WTC11 (cell line): ENCODE measurements at regions not wholly inside any gene's neighbourhood (a gene's known extent, or its start where the extent isn't known, plus 50 kb on each side); places are given as distances from the start of the nearest gene placed in this dataset.

Experiments used
- CREB1 ChIP-seq: sonication (generic); formaldehyde crosslinking; IDR thresholded peaks from 2 replicates; pipeline ENCODE4 v1.8.0; 2023; ENCODE audit warnings: mild to moderate bottlenecking, missing genetic modification reagents
- CREM ChIP-seq: sonication (generic); formaldehyde crosslinking; IDR thresholded peaks from 2 replicates; pipeline ENCODE4 v1.8.1; 2022; ENCODE audit warnings: mild to moderate bottlenecking, missing genetic modification reagents, moderate library complexity
- SP1 ChIP-seq: sonication (generic); formaldehyde crosslinking; conservative IDR thresholded peaks from 2 replicates; pipeline ENCODE4 v1.8.1; 2022; ENCODE audit warnings: missing genetic modification reagents
- ZNF423 ChIP-seq: fragments of 250-450 bp; sonication (Bioruptor Pico); IDR thresholded peaks from 2 replicates; pipeline ENCODE4 v2.1.2; 2022; ENCODE audit warnings: mild to moderate bottlenecking, moderate library complexity
- TF ChIP-seq, protein P1 (sequence below): fragments of 250-450 bp; sonication (Bioruptor Pico); IDR thresholded peaks from 2 replicates; pipeline ENCODE4 v1.9.0; 2021; ENCODE audit warnings: mild to moderate bottlenecking
- TF ChIP-seq, protein P2 (sequence below): fragments of 200-600 bp; IDR thresholded peaks from 2 replicates; pipeline ENCODE4 v1.8.0; 2022; ENCODE audit warnings: antibody characterized with exemption

DNA sequence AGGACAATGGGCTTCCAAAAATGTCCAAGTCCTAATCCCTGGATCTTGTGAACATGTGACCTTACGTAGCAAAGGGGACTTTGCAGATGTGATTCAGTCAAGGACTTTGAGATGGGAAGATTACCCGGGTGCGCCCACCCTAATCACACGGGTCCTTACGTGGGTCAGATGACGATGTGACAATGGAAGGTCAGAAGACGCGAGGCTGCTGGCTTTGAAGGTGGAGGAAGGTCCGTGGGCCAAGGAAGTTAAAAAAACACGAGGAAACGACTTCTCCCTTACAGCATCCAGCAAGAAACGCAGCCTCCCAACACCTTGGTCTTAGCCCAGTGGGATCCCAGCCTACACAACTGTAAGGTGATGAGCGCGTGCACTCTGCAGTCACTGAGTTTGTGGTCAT, 860.1 kb downstream of the TBC1D22A start:
- TF ChIP-seq, protein P1, sequence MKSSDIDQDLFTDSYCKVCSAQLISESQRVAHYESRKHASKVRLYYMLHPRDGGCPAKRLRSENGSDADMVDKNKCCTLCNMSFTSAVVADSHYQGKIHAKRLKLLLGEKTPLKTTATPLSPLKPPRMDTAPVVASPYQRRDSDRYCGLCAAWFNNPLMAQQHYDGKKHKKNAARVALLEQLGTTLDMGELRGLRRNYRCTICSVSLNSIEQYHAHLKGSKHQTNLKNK (CRISPR knock-in tag): no peak
- TF ChIP-seq CREM (no peak), CREB1 (no peak), SP1 (CRISPR knock-in tag) (no peak), ZNF423 (CRISPR knock-in tag) (no peak)
- TF ChIP-seq, protein P2, sequence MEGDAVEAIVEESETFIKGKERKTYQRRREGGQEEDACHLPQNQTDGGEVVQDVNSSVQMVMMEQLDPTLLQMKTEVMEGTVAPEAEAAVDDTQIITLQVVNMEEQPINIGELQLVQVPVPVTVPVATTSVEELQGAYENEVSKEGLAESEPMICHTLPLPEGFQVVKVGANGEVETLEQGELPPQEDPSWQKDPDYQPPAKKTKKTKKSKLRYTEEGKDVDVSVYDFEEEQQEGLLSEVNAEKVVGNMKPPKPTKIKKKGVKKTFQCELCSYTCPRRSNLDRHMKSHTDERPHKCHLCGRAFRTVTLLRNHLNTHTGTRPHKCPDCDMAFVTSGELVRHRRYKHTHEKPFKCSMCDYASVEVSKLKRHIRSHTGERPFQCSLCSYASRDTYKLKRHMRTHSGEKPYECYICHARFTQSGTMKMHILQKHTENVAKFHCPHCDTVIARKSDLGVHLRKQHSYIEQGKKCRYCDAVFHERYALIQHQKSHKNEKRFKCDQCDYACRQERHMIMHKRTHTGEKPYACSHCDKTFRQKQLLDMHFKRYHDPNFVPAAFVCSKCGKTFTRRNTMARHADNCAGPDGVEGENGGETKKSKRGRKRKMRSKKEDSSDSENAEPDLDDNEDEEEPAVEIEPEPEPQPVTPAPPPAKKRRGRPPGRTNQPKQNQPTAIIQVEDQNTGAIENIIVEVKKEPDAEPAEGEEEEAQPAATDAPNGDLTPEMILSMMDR: no peak
